Activated CD8-positive, alpha-beta T cell treated with anti-CD3 and anti-CD28 coated beads for 36 hours (primary cell): ENCODE measurements at regions not wholly inside any gene's neighbourhood (a gene's known extent, or its start where the extent isn't known, plus 50 kb on each side); places are given as distances from the start of the nearest gene placed in this dataset.

Experiments used
- ATAC-seq: fragments of 200-7000 bp; cut with Tn5 transposase; one replicate; pipeline ENCODE4 v1.10.0; 2021; ENCODE audit warnings: mild to moderate bottlenecking, moderate library complexity
- CTCF ChIA-PET: fragments of 350-600 bp; sonication (Branson Sonifier 250); formaldehyde crosslinking; loops from one replicate; lab custom pipeline; 2021; ENCODE audit warnings: antibody characterized with exemption; lab: Charles Lee
- POLR2A ChIA-PET: fragments of 350-600 bp; sonication (Branson Sonifier 250); formaldehyde crosslinking; loops from one replicate; lab custom pipeline; 2021; ENCODE audit warnings: antibody characterized with exemption; lab: Charles Lee
- DNase-seq: peaks from one replicate; pipeline ENCODE4 v3.0.0-alpha.2; 2020
- H3K27ac Mint-ChIP-seq: one replicate; pipeline ENCODE4 v1.8.0; 2021; ENCODE audit warnings: mild to moderate bottlenecking, mixed read lengths
- H3K27me3 Mint-ChIP-seq: one replicate; pipeline ENCODE4 v1.8.0; 2021; ENCODE audit warnings: mixed read lengths
- H3K36me3 Mint-ChIP-seq: one replicate; pipeline ENCODE4 v1.8.0; 2021; ENCODE audit warnings: low read depth, mixed read lengths
- H3K4me1 Mint-ChIP-seq: one replicate; pipeline ENCODE4 v1.8.0; 2021; ENCODE audit warnings: low read depth, mixed read lengths
- H3K4me3 Mint-ChIP-seq: one replicate; pipeline ENCODE4 v1.8.0; 2021; ENCODE audit warnings: mild to moderate bottlenecking, moderate library complexity, mixed read lengths
- H3K9me3 Mint-ChIP-seq: one replicate; pipeline ENCODE4 v1.8.0; 2021; ENCODE audit warnings: mixed read lengths
- CTCF ChIP-seq: fragments of 200-600 bp; IDR thresholded peaks from one replicate; pipeline ENCODE4 v1.8.0; 2022; ENCODE audit warnings: antibody characterized with exemption, mild to moderate bottlenecking
- intact Hi-C: fragments of 100-400 bp; cut with micrococcal nuclease; formaldehyde crosslinking; loops from one replicate; pipeline ENCODE4 v1.10.0; 2022

- no peak overlapping the region for H3K4me3 Mint-ChIP-seq
- ChIA-PET CTCF (no interaction called here), POLR2A (no interaction called here)
- no peak for TF ChIP-seq CTCF
- H3K27ac Mint-ChIP-seq: no peak overlapping the region
- H3K9me3 Mint-ChIP-seq: no peaks in the 10 kb centered on the region
- ATAC-seq (no peak), DNase-seq (no peak)
- H3K27me3 Mint-ChIP-seq: no peaks in the 10 kb centered on the region
- intact Hi-C loops: no loop called here
- no peaks in the 10 kb centered on the region for H3K4me1 Mint-ChIP-seq
- H3K36me3 Mint-ChIP-seq: no peaks in the 10 kb centered on the region
Measured at GRCh38 chr7:85771516-85771915, 584.7 kb upstream of the SEMA3D start.

DNA sequence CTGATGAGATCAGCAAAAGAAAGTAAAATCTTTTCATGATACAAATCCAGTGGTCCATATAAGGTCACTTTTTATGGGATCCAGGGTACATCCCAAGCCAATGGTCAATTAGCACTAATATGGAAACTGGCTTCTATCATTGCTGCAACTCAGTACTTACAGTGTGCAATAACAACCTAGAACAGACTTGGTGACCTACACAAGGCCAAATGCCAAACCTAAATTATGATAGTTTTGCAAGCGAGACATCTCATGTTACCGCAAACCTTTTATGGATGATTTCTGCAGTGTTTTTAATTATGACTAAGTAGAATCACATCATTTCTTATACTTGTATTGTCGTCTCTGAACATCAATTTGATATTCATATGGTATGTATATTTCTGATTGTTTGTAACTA lies 583.5 kb upstream of the SEMA3D start:
- ChIA-PET CTCF (no interaction called here), POLR2A (no interaction called here)
- no peaks in the 10 kb centered on the region for H3K36me3 Mint-ChIP-seq
- H3K27ac Mint-ChIP-seq: no peak overlapping the region
- intact Hi-C loops: no loop called here
- no peaks in the 10 kb centered on the region for H3K4me1 Mint-ChIP-seq
- H3K27me3 Mint-ChIP-seq: no peaks in the 10 kb centered on the region
- ATAC-seq: no peak
- H3K4me3 Mint-ChIP-seq: no peak overlapping the region
- no peaks in the 10 kb centered on the region for H3K9me3 Mint-ChIP-seq
- TF ChIP-seq CTCF: no peak
- no peak for DNase-seq

DNA sequence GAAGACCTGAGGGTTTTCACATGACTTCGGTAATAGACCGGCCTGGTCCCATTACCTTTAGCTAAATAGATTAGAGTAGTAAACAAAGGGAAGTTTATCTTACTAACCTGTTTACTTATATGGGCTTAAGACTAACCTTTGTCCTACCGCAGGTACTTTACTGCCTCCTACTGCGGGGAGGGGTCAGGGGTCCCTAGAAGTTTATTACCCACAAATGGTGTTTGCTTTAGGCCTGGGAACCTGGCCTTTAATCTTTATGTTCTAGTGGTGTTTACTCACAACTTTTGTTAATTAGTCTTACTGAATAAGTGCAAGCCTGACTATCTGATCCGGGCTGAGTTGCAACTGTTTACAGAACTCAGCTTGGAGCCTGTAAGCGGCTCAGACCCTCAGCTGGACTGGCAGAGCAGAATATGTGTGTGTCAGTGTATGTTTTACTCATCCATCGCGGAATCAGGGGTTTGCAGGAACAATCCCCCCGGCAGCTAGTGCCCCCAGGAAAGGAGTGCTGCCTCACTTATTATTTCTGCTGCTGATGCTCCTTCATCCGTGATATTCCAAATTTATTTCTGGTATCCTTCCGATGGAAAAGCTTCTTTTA lies 578.9 kb upstream of the SEMA3D start:
- DNase-seq: no peak
- intact Hi-C loops: no loop called here
- TF ChIP-seq CTCF: no peak
- no peaks in the 10 kb centered on the region for H3K4me1 Mint-ChIP-seq
- H3K4me3 Mint-ChIP-seq: no peak overlapping the region
- ATAC-seq: no peak
- no peaks in the 10 kb centered on the region for H3K36me3 Mint-ChIP-seq
- H3K9me3 Mint-ChIP-seq: peaks cover 2% of the 10 kb centered on the region
- ChIA-PET POLR2A (interaction anchor here (0.5 kb wide), 1 partner anchor 60 kb away, joined by 3 read pairs; no protein-coding TSS in a partner anchor), CTCF (no interaction called here)
- no peak overlapping the region for H3K27ac Mint-ChIP-seq
- H3K27me3 Mint-ChIP-seq: no peaks in the 10 kb centered on the region

DNA sequence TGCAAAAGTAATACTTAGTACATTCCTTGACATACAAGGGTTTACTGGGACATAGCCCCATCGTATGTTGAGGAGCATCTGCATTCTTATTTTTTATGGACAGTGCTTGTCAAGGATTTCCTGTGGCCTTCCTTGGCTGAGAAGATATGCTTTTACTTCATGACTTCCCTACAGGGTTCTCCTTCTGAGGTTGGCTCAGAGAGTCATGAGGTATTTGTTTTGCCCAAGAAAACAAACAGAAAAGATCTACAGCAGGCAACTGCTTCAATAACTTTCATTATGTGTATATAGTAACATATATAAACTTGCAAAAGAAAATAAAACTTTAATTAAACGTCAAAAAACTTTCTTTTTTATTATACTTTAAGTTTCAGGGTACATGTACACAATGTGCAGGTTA lies 577.2 kb upstream of the SEMA3D start:
- H3K27me3 Mint-ChIP-seq: no peaks in the 10 kb centered on the region
- no peaks in the 10 kb centered on the region for H3K36me3 Mint-ChIP-seq
- peaks cover 2% of the 10 kb centered on the region for H3K9me3 Mint-ChIP-seq
- ChIA-PET POLR2A (no interaction called here), CTCF (no interaction called here)
- no peak overlapping the region for H3K27ac Mint-ChIP-seq
- H3K4me3 Mint-ChIP-seq: no peak overlapping the region
- ATAC-seq: no peak
- TF ChIP-seq CTCF: no peak
- intact Hi-C loops: no loop called here
- no peaks in the 10 kb centered on the region for H3K4me1 Mint-ChIP-seq
- DNase-seq: no peak

DNA sequence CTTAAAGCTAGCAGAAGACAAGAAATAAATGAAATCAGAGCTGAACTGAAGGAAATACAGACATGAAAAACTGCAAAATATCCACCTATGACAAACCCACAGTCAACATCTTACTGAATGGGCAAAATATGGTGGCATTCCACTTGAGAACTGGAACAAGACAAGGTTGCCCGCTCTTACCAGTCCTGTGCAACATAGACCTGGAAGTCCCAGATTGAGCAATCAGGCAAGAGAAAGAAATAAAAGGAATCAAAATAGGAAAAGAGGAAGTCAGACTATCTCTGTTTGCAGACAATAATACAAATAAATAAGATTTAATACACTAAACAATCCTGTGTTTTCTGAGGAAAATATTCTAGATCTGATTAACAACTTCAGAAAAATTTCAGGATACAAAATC lies 570.5 kb upstream of the SEMA3D start:
- Mint-ChIP-seq H3K4me3 (no peak overlapping the region), H3K27me3 (no peaks in the 10 kb centered on the region), H3K27ac (no peak overlapping the region), H3K36me3 (no peaks in the 10 kb centered on the region), H3K4me1 (no peaks in the 10 kb centered on the region), H3K9me3 (peaks cover 20% of the 10 kb centered on the region)
- ChIA-PET POLR2A (no interaction called here), CTCF (no interaction called here)
- DNase-seq: no peak
- intact Hi-C loops: no loop called here
- ATAC-seq: no peak
- TF ChIP-seq CTCF: no peak
